ENCODE measurements at regions not wholly inside any gene's neighbourhood (a gene's known extent, or its start where the extent isn't known, plus 50 kb on each side); places are given as distances from the start of the nearest gene placed in this dataset.

DNA sequence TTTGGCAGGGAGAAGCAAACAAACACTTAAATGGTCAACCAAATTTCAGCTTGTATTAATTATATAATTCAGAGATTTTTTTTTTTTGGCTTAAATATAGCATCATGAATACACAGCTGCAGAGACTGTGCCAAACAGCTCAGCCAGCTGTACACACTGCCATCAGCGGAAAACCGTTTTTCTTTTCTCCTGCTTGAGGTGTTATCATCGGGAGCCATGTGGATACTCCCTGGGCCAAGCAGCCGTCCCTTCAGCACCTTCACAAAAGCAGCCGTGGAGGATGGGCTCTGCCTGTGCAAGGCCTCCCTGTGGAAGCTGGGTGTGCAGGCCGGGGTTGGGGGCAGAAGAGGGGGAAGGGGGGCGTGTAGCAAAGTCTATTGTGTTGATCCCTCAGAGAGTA lies 85.0 kb downstream of the NUF2 start:
- H3K27me3 Mint-ChIP-seq = peaks cover 5% of the 10 kb centered on the region
- H3K27ac Mint-ChIP-seq = no peak overlapping the region
- ChIA-PET POLR2A (no interaction called here), CTCF (no interaction called here)
- no peak for DNase-seq
- H3K4me3 Mint-ChIP-seq = no peak overlapping the region
- no peaks in the 10 kb centered on the region for H3K9me3 Mint-ChIP-seq
- TF ChIP-seq, protein P1, sequence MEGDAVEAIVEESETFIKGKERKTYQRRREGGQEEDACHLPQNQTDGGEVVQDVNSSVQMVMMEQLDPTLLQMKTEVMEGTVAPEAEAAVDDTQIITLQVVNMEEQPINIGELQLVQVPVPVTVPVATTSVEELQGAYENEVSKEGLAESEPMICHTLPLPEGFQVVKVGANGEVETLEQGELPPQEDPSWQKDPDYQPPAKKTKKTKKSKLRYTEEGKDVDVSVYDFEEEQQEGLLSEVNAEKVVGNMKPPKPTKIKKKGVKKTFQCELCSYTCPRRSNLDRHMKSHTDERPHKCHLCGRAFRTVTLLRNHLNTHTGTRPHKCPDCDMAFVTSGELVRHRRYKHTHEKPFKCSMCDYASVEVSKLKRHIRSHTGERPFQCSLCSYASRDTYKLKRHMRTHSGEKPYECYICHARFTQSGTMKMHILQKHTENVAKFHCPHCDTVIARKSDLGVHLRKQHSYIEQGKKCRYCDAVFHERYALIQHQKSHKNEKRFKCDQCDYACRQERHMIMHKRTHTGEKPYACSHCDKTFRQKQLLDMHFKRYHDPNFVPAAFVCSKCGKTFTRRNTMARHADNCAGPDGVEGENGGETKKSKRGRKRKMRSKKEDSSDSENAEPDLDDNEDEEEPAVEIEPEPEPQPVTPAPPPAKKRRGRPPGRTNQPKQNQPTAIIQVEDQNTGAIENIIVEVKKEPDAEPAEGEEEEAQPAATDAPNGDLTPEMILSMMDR (IDR thresholded peaks at IDR 0.05) = no peak
- ATAC-seq (ENCODE audit: low read depth) = no peak
- peaks cover 2% of the 10 kb centered on the region for H3K4me1 Mint-ChIP-seq
- no peaks in the 10 kb centered on the region for H3K36me3 Mint-ChIP-seq (ENCODE audit: low read depth)
- intact Hi-C loops (cut with micrococcal nuclease) = no loop called here

DNA sequence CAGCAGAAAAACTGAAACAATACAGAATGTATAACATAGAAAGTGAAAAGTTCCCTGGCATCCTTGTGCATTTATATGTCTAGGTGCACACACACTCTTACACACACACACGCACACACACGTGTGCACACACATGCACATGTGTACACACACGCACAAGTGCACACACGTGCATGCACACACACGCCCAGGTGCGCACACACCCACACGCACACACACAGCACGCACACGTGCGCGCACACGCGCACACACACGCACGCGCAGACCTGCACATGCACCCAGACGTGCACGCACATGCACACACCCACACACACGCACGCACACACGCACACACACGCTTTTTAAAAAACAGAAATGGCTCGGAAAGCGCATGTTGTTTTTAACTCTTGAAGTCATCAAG lies 86.5 kb downstream of the NUF2 start:
- Mint-ChIP-seq H3K4me1 (peaks cover 2% of the 10 kb centered on the region), H3K27ac (no peak overlapping the region), H3K36me3 (ENCODE audit: low read depth) (no peaks in the 10 kb centered on the region), H3K9me3 (no peaks in the 10 kb centered on the region), H3K4me3 (no peak overlapping the region), H3K27me3 (peaks cover 5% of the 10 kb centered on the region)
- intact Hi-C loops (cut with micrococcal nuclease) = no loop called here
- TF ChIP-seq, protein P1 (IDR thresholded peaks at IDR 0.05) = no peak
- DNase-seq = no peak
- CTCF ChIA-PET = no interaction called here
- POLR2A ChIA-PET = no interaction called here
- no peak for ATAC-seq (ENCODE audit: low read depth)

DNA sequence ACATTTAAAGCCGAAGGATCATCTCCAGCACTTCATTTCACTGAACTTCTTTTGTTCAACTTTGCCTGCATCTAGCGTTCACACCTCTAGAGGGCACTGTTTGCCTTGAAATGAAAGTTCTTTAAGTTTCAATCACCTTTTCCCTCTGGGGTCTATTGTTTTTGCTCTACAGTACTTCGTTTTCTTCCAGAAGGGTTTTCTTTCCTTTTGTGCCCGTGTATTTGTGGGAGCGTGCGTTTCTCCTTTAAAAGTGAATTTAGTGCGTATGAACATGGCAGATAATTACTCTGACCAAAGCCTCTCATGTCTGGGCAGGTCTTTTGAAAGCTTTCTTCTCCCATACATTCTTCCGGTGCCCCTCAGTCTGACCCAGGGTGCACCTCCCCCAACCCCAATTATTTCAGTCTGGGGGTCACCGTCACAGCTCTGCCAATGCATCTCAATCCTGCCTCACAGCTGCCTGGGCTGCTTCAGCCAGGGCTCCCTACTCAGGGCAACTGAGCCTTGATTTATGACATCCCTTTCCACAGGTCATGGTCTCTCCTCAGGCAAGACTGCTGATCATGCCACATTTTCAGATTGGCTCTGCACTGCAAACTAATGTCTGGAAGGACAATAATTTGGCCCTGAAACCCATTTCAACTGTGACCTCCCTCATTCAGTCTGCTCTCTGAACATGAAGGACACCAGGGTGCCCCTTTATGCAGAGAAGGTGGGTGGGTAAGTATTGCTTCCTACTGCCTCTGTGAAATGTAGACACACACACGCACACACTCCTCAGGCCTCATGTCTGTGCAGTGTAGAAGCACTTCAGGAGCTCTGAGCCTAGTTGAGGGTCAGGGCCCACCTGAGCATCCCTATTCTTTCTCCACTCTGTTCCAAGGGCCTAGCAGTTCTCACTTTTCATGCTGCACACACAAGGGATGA lies 88.6 kb downstream of the NUF2 start:
- CTCF ChIA-PET = interaction anchor here (1.4 to 2.9 kb wide), 2 partner anchors 1377 to 1381 kb away, joined by 3 to 16 read pairs; no protein-coding TSS in a partner anchor
- ATAC-seq (ENCODE audit: low read depth) (no peak), DNase-seq (no peak)
- Mint-ChIP-seq H3K9me3 (no peaks in the 10 kb centered on the region), H3K4me3 (no peak overlapping the region), H3K27me3 (peaks cover 5% of the 10 kb centered on the region), H3K27ac (no peak overlapping the region), H3K4me1 (peaks cover 18% of the 10 kb centered on the region), H3K36me3 (ENCODE audit: low read depth) (no peaks in the 10 kb centered on the region)
- TF ChIP-seq, protein P1 (IDR thresholded peaks at IDR 0.05) = no peak
- POLR2A ChIA-PET = no interaction called here
- intact Hi-C loops (cut with micrococcal nuclease) = loop anchor here (1.0 to 10.0 kb wide), 3 partner anchors 118 to 1734 kb away; no protein-coding TSS in a partner anchor

DNA sequence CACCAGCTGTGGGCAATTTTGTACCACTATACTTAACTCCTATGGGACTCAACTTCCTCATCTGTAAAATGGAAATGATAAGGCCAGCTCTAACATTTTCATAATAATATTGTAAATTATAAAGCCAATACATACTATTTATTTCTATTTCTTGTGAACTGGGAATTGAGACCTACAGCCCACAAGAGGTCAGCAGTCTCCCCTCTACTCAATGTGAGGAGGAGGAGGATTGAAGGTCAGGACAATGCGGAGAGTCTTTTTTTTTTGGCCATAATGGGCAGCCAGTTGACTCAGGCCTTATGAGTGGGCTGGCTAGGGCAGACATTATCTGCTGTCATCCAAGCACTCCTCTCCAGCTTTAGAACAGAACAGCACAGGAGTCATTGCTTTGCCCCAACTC lies 90.5 kb downstream of the NUF2 start:
- TF ChIP-seq, protein P1 (IDR thresholded peaks at IDR 0.05) = no peak
- Mint-ChIP-seq H3K36me3 (ENCODE audit: low read depth) (no peaks in the 10 kb centered on the region), H3K27me3 (peaks cover 5% of the 10 kb centered on the region), H3K4me3 (no peak overlapping the region), H3K4me1 (peaks cover 21% of the 10 kb centered on the region), H3K27ac (no peak overlapping the region), H3K9me3 (no peaks in the 10 kb centered on the region)
- intact Hi-C loops (cut with micrococcal nuclease) = loop anchor here (5.0 to 10.0 kb wide), 2 partner anchors 1660 to 1733 kb away; no protein-coding TSS in a partner anchor
- CTCF ChIA-PET = interaction anchor here (1.3 to 2.9 kb wide), 2 partner anchors 1375 to 1377 kb away, joined by 3 to 16 read pairs; no protein-coding TSS in a partner anchor
- ATAC-seq (ENCODE audit: low read depth) (no peak), DNase-seq (no peak)
- POLR2A ChIA-PET = no interaction called here

DNA sequence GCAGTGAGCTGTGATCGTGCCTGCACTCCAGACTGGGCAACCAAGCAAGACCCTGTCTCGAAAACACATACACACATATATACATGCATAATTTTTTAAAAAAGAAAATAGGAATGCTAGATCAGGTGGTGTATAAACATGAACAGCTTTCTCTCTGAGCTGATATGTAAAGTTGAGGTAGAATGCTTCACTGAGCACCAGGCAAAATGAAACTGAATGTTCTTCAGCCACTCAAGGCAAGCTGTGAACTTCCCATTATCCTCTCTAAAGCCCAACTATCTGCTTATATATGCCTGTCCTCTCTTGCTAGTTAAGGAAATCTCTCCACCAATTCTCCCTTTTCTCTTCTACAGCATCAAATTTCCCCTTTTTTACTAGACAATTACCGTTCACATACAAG lies 93.0 kb downstream of the NUF2 start:
- ATAC-seq (ENCODE audit: low read depth) (peak; percentile 42), DNase-seq (no peak)
- intact Hi-C loops (cut with micrococcal nuclease) = loop anchor here (5.0 to 10.0 kb wide), 2 partner anchors 1658 to 1730 kb away; no protein-coding TSS in a partner anchor
- Mint-ChIP-seq H3K27ac (no peak overlapping the region), H3K4me1 (peaks cover 21% of the 10 kb centered on the region), H3K4me3 (no peak overlapping the region), H3K9me3 (no peaks in the 10 kb centered on the region), H3K36me3 (ENCODE audit: low read depth) (no peaks in the 10 kb centered on the region), H3K27me3 (peaks cover 17% of the 10 kb centered on the region)
- CTCF ChIA-PET = interaction anchor here (1.1 kb wide), 1 partner anchor 1374 kb away, joined by 3 read pairs; no protein-coding TSS in a partner anchor
- POLR2A ChIA-PET = no interaction called here
- TF ChIP-seq, protein P1 (IDR thresholded peaks at IDR 0.05) = no peak

All from activated B cell treated with CpG ODN at 0.5 μM for 24 hours (primary cell).